Coronary artery (tissue), 2 donors: ENCODE measurements at regions not wholly inside any gene's neighbourhood (a gene's known extent, or its start where the extent isn't known, plus 50 kb on each side); places are given as distances from the start of the nearest gene placed in this dataset.
A peak's percentile ranks its signal among the peaks of the same experiment; 100 is the strongest.

ENCODE experiments used
- DNase-seq: peaks from one replicate; pipeline ENCODE4 v3.0.0-alpha.2; 2017; ENCODE audit warnings: low spot score
- H3K27ac ChIP-seq, 2 donors: fragments of 200-600 bp; sonication (generic); one replicate each; pipeline ENCODE4 v1.5.1; 2016 to 2019
- H3K4me3 ChIP-seq: fragments of 200-600 bp; sonication (generic); 2 replicates; pipeline ENCODE4 v1.5.1; 2016; ENCODE audit warnings: mild to moderate bottlenecking, moderate library complexity
- TF ChIP-seq, protein P1 (sequence below): fragments of 200-600 bp; sonication (generic); IDR thresholded peaks from one replicate; pipeline ENCODE4 v1.5.1; 2019; ENCODE audit warnings: antibody characterized with exemption

DNA sequence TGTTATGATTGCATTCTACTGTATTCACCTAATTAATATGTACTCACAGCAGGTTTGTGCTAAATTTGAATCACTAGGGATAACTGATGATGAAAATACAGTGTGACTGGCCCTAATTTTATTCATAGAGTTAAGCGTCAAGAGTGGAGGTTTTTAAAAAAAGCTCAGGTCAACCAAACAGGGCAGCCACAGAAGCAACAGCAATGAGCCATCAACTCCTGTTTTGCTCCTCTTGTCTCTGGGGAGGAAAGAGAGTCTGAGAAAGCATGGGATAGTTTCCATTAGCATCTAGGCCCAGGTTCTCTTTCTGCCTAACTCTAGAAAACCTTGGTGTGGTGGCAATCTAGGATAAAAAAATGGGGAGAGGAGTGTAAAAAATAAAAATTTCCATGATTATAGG, 122.1 kb downstream of the OGFRL1 start:
- H3K4me3 ChIP-seq: no peak overlapping the region
- H3K27ac ChIP-seq: no peak overlapping the region
- DNase-seq: no peak
- TF ChIP-seq, protein P1, sequence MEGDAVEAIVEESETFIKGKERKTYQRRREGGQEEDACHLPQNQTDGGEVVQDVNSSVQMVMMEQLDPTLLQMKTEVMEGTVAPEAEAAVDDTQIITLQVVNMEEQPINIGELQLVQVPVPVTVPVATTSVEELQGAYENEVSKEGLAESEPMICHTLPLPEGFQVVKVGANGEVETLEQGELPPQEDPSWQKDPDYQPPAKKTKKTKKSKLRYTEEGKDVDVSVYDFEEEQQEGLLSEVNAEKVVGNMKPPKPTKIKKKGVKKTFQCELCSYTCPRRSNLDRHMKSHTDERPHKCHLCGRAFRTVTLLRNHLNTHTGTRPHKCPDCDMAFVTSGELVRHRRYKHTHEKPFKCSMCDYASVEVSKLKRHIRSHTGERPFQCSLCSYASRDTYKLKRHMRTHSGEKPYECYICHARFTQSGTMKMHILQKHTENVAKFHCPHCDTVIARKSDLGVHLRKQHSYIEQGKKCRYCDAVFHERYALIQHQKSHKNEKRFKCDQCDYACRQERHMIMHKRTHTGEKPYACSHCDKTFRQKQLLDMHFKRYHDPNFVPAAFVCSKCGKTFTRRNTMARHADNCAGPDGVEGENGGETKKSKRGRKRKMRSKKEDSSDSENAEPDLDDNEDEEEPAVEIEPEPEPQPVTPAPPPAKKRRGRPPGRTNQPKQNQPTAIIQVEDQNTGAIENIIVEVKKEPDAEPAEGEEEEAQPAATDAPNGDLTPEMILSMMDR: no peak

DNA sequence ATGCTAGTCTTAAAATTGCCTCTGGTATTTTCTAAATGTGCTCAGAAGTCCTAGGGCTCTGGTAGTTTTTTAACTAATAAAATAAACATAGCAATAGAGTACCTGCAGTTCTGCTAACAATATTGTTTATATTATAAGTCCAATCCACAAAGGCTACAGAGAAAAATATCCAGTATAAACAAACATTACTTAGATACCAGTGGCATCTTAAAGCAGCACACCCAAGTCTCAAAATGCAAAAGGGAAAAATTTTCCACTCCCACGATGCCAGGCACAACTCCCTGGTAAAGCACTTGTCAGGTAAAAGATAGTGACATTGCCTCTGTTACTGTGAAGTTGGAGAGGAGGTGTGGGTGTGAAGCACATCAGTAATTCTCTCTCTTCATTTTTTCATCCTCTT, 123.3 kb downstream of the OGFRL1 start:
- Histone ChIP-seq H3K4me3 (peak overlapping the region; percentile 6), H3K27ac (peak overlapping the region; percentile 12 to 50)
- no peak for DNase-seq
- TF ChIP-seq, protein P1: no peak

DNA sequence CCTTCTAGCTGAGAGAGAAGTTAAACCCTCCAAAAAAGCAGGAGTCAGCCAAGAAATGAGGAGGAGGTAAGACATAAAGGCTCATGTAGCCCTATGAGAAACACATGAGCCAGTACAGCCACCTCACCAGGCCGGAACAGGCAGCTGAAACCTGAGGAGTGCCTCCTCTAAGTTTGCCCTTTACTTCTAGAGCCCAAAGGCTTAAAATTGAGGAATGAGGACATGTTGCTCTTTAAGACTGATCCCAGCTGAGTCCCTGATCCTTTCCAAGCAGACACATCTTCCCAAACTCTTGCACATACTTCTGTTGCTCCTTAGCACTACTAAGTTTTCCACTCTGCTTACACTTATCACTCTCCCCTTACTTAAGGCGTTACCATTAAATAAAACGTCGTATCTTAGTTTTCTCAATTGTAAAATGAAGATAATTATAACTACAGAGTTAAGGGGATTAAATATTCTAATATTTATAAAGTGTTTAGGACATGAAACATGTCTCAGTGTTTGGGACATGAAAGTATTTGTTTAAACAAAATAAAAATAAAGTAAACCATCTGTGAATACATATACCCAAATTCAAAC, 124.0 kb downstream of the OGFRL1 start:
- DNase-seq: no peak
- Histone ChIP-seq H3K27ac (peak overlapping the region; percentile 12 to 50), H3K4me3 (peak overlapping the region; percentile 6)
- TF ChIP-seq, protein P1: no peak

DNA sequence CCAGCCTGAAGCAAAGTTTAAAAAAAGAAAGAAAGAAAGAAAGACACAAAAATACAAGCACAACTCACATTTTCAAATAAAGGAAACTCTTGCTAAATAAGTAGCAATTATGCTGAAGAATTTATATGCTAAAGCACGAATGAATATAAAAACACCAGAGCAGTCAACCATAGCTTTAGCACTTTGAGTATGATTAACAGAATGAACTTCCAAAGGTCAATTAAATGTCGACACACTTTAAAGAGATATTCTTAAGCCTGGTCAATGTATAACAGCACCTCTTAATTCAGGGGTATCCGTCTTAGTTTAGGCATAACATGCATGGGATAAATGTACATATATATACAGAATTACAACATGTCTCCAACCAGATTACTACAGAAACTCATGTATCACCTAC, 125.9 kb downstream of the OGFRL1 start:
- TF ChIP-seq, protein P1: no peak
- H3K27ac ChIP-seq: no peak overlapping the region
- no peak for DNase-seq
- no peak overlapping the region for H3K4me3 ChIP-seq

DNA sequence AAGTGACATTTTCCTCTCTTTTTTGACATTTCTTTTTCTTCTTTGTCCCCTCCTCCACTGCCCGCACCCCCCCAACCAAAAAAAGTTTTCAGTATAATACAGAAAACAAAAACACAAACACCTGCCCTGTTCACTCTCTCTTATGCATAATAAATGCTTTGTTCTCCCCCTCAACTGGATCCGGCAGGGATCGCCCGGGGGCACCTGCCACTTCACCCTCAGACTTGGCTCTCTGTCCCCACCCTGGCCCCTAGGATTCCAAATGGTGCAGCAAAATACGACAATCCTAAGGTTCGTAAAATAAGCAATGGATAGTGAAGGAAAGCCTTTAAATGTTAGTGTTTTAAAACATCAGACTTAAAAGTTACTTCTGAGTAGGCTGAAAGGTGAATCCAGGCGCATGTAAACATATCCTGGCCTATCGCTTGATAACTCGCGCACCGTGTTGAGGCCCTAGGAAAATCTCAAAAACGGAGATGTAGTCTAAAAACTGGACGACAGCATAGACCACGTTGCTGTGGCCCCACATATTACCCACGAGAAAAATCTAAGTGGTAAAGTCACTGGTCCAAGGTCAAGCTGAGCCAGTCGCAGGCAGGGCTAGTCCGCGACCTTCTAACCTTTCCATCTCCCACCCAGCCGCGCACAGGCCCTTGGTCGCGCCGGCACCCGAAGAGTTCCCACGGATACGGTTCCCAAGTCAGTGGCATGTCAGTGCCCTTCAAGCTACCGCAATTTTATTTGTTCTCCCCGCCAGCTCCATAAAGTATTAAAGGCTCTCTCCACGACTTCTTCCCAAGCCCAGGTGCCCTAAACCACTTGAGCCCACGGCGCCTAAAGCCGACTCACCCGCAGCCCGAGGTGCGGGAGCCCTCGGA, 130.8 kb downstream of the OGFRL1 start:
- peak overlapping the region; percentile 83 for H3K4me3 ChIP-seq
- no peak for DNase-seq
- H3K27ac ChIP-seq: peak overlapping the region; percentile 93 to 98

DNA sequence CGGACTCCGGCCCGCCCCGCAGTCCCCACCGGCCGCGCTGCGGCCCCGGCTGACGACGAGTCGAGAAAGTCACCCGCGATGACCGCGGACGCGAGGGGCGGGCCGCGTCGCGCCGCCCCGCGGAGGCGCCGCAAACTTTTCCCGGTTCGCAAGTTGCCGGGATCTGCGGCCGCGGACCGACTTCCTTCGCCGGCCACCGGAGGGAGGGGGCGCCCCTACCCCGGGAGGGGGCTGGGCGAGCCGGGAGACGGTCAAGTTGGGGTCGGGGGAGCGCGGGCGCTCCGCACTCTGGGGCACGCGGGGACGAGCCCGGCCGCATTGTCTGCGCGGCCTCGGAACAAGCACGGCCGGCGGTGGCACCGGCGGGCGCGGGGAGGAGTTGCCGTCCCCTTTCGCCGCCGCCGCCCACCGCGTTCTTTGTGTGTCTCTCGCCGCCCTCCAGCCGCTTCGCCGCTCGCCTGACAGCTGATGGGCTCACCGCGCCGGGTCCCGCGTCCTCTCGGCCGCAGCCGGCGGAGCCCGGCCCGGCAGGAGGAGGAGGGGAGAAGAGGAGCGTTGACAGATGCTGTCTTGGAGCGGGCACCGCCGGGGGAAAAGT, 131.6 kb downstream of the OGFRL1 start:
- Histone ChIP-seq H3K27ac (peak overlapping the region; percentile 93 to 98), H3K4me3 (peak overlapping the region; percentile 83)
- peak; percentile 79 for DNase-seq
- TF ChIP-seq, protein P1: peak; percentile 18

More for the DNA sequence above, 130.8 kb downstream of the OGFRL1 start:
- TF ChIP-seq, protein P1: no peak
